Osteocyte (in vitro differentiated cells): ENCODE measurements at regions not wholly inside any gene's neighbourhood (a gene's known extent, or its start where the extent isn't known, plus 50 kb on each side); places are given as distances from the start of the nearest gene placed in this dataset.
"Not testable (repeated sequence)": the region's sequence is repeated elsewhere in the genome, so short reads cannot be mapped to it uniquely, and the experiment has no call there.

Experiments used
- DNase-seq: peaks from one replicate; pipeline ENCODE4 v3.0.0; 2021; ENCODE audit warnings: mixed read lengths; ENCODE audit not compliant: unreplicated experiment; ENCODE audit errors: extremely low spot score
- H3K27ac Mint-ChIP-seq: one replicate; pipeline ENCODE4 v1.8.0; 2021; ENCODE audit warnings: mild to moderate bottlenecking, mixed read lengths; ENCODE audit not compliant: unreplicated experiment
- H3K27me3 Mint-ChIP-seq: one replicate; pipeline ENCODE4 v1.8.0; 2021; ENCODE audit warnings: mixed read lengths; ENCODE audit not compliant: unreplicated experiment
- H3K36me3 Mint-ChIP-seq: one replicate; pipeline ENCODE4 v1.8.0; 2021; ENCODE audit warnings: mixed read lengths; ENCODE audit not compliant: unreplicated experiment
- H3K4me1 Mint-ChIP-seq: one replicate; pipeline ENCODE4 v1.8.0; 2021; ENCODE audit warnings: mixed read lengths; ENCODE audit not compliant: unreplicated experiment
- H3K4me3 Mint-ChIP-seq: one replicate; pipeline ENCODE4 v1.8.0; 2021; ENCODE audit warnings: mild to moderate bottlenecking, moderate library complexity, mixed read lengths; ENCODE audit not compliant: unreplicated experiment
- H3K9me3 Mint-ChIP-seq: one replicate; pipeline ENCODE4 v1.8.0; 2021; ENCODE audit warnings: mixed read lengths; ENCODE audit not compliant: unreplicated experiment
- CTCF ChIP-seq: fragments of 200-600 bp; sonication (generic); IDR thresholded peaks from 2 replicates; pipeline ENCODE4 v1.5.0; 2021; ENCODE audit warnings: antibody characterized with exemption, mild to moderate bottlenecking, moderate library complexity

- no peak overlapping the region for H3K4me3 Mint-ChIP-seq
- no peak for TF ChIP-seq CTCF
- H3K27me3 Mint-ChIP-seq, result no peaks in the 10 kb centered on the region
- no peaks in the 10 kb centered on the region for H3K4me1 Mint-ChIP-seq
- H3K27ac Mint-ChIP-seq, result no peak overlapping the region
- H3K9me3 Mint-ChIP-seq, result peaks cover 8% of the 10 kb centered on the region
- DNase-seq, result no peak
- H3K36me3 Mint-ChIP-seq, result no peaks in the 10 kb centered on the region
These were observed 103.8 kb downstream of the DRD1 start for GRCh38 chr5:175340180-175340579.

GRCh38 chr5:175337680-175338079, 106.3 kb downstream of the DRD1 start:
- TF ChIP-seq CTCF, result no peak
- no peak overlapping the region for H3K27ac Mint-ChIP-seq
- H3K36me3 Mint-ChIP-seq, result no peaks in the 10 kb centered on the region
- DNase-seq, result no peak
- H3K4me3 Mint-ChIP-seq, result no peak overlapping the region
- H3K4me1 Mint-ChIP-seq, result no peaks in the 10 kb centered on the region
- peaks cover 12% of the 10 kb centered on the region for H3K9me3 Mint-ChIP-seq
- no peaks in the 10 kb centered on the region for H3K27me3 Mint-ChIP-seq

GRCh38 chr5:175336781-175337180, 107.2 kb downstream of the DRD1 start:
- TF ChIP-seq CTCF, result no peak
- Mint-ChIP-seq H3K9me3 (peaks cover 16% of the 10 kb centered on the region), H3K27me3 (no peaks in the 10 kb centered on the region), H3K36me3 (no peaks in the 10 kb centered on the region), H3K4me1 (no peaks in the 10 kb centered on the region), H3K27ac (no peak overlapping the region), H3K4me3 (no peak overlapping the region)
- no peak for DNase-seq

GRCh38 chr5:175335691-175336090, 108.3 kb downstream of the DRD1 start:
- Mint-ChIP-seq H3K27me3 (no peaks in the 10 kb centered on the region), H3K4me3 (no peak overlapping the region), H3K9me3 (peaks cover 21% of the 10 kb centered on the region), H3K4me1 (no peaks in the 10 kb centered on the region), H3K36me3 (no peaks in the 10 kb centered on the region), H3K27ac (no peak overlapping the region)
- no peak for TF ChIP-seq CTCF
- DNase-seq, result no peak

GRCh38 chr5:175331173-175332036, 112.6 kb downstream of the DRD1 start:
- H3K9me3 Mint-ChIP-seq, result peaks cover 33% of the 10 kb centered on the region
- H3K27ac Mint-ChIP-seq, H3K4me1 Mint-ChIP-seq, H3K4me3 Mint-ChIP-seq, DNase-seq, H3K36me3 Mint-ChIP-seq, H3K27me3 Mint-ChIP-seq: not testable (repeated sequence)
